GM12878 (cell line): ENCODE measurements at regions not wholly inside any gene's neighbourhood (a gene's known extent, or its start where the extent isn't known, plus 50 kb on each side); places are given as distances from the start of the nearest gene placed in this dataset.

Experiments used
- CEBPB ChIP-seq, 2 experiments: fragments of 150-350 bp in 1 of 2; IDR thresholded peaks; 2 replicates each; pipeline ENCODE4 v1.6.1; 2012 to 2014; ENCODE audit warnings: low read depth in 2 of 2, low read length in 2 of 2, borderline replicate concordance in 1 of 2, inconsistent platforms in 1 of 2
- CEBPZ ChIP-seq: fragments of 150-350 bp; IDR thresholded peaks from 2 replicates; pipeline ENCODE4 v1.6.1; 2016; ENCODE audit warnings: low read depth, low read length
- JUND ChIP-seq: IDR thresholded peaks from 2 replicates; pipeline ENCODE4 v1.6.1; 2012; ENCODE audit warnings: low read depth, mild to moderate bottlenecking, low read length, improper control_type of control experiment, moderate library complexity
- SMAD5 ChIP-seq: IDR thresholded peaks from 2 replicates; pipeline ENCODE4 v1.6.1; 2016; ENCODE audit warnings: antibody characterized with exemption, low read depth
- SUPT20H ChIP-seq: IDR thresholded peaks from 2 replicates; pipeline ENCODE4 v1.6.1; 2011; ENCODE audit warnings: low read depth, mild to moderate bottlenecking, low read length, moderate library complexity, borderline replicate concordance; ENCODE audit not compliant: control insufficient read depth
- ZBTB4 ChIP-seq: fragments of 450-650 bp; formaldehyde crosslinking; IDR thresholded peaks from 2 replicates; pipeline ENCODE4 v1.4.0; 2022; ENCODE audit warnings: mild to moderate bottlenecking, moderate library complexity
- ZSCAN29 ChIP-seq: fragments of 450-650 bp; IDR thresholded peaks from 2 replicates; pipeline ENCODE4 v1.6.1; 2017; ENCODE audit warnings: mild to moderate bottlenecking, moderate library complexity

GRCh38 chr10:77721815-77722214, 84.2 kb upstream of the KCNMA1 start (continued):
- TF ChIP-seq ZBTB4 (CRISPR knock-in tag), result no peak
- TF ChIP-seq SMAD5, result no peak
- TF ChIP-seq CEBPZ, result no peak
- no peak for TF ChIP-seq JUND
- TF ChIP-seq CEBPB (IDR thresholded peaks at IDR 0.05; ENCODE audit: borderline replicate concordance in 1 of 2, low read depth in 2 of 2, low read length in 2 of 2), result no peak
- no peak for TF ChIP-seq SUPT20H
- TF ChIP-seq ZSCAN29, result no peak
